Right lung (tissue), 2 donors: ENCODE measurements at regions not wholly inside any gene's neighbourhood (a gene's known extent, or its start where the extent isn't known, plus 50 kb on each side); places are given as distances from the start of the nearest gene placed in this dataset.
"Not testable (repeated sequence)": the region's sequence is repeated elsewhere in the genome, so short reads cannot be mapped to it uniquely, and the experiment has no call there.

Source experiments
- DNase-seq, 2 donors: peaks; one replicate each; pipeline ENCODE4 v3.0.0-alpha.2; 2013

DNA sequence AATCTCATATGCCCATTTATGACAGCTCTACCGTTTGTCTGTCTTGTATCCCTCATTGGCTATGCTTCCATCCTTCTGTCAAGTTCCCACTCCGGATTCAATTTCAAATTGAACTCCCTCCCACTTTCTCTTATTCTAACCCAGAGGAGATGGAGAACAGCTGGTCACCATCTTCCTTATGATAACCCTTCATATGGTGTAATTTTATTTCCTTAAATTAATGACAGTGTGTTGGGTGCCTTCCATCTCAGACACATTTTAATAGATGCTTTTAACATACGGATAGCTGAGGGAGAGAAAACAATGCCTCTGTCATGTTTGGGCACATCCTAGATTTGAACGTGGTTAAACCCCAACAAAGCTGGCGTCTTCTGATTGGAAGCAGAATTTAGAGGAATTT lies 103.0 kb upstream of the PLXNA2 start:
- peak; percentile 23 to 30 for DNase-seq

DNA sequence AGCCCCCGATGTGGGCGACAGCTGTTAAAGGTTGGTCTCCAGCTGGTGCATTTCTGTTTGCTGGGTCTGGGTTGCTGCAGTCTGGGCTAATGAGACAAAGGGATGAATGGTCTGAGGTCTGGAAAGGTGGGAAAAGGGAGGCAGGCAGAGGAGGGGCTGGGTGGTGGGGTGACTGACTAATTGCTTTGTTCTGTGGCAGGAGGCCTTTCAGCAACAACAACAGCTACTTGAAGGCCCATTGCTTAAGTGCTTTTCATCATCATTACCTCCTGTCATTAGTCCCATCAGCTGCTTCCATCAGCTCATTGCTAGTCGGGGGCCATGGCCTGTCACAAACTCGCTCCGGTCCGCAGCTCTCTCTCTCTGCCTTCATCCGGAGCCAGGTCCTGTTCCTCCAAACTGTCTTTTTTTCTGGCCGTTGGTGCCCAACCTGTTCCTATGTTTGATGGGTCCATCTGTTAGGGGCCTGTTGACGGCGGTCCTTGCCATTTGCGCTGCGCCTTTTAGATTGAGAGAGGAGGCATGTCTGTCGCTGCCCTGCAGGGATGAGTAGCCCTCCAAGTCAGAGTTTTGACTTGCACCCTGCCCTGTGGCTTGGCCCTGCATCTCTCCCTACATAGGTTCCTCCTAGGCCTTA lies 105.6 kb upstream of the PLXNA2 start:
- DNase-seq: no peak

DNA sequence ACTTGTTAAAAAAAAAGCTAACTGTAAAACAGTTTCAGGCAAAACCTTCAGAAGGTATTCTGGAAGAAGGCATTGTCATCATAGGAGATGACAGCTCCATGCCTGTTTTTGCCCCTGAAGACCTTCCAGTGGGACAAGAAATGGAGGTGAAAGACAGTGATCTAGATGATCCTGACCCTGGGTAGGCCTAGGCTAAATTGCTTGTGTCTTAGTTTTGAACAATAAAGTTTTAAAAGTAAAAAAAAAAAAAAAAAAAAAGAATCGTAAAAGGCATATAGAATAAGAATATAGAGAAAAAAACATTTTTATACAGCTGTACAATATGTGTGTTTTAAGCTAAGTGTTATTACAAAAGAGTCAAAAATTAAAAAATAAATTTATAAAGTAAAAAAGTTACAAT lies 106.6 kb upstream of the PLXNA2 start:
- no peak for DNase-seq

- no peak for DNase-seq
Observed at GRCh38 chr1:208351838-208352237, 107.7 kb upstream of the PLXNA2 start.

DNA sequence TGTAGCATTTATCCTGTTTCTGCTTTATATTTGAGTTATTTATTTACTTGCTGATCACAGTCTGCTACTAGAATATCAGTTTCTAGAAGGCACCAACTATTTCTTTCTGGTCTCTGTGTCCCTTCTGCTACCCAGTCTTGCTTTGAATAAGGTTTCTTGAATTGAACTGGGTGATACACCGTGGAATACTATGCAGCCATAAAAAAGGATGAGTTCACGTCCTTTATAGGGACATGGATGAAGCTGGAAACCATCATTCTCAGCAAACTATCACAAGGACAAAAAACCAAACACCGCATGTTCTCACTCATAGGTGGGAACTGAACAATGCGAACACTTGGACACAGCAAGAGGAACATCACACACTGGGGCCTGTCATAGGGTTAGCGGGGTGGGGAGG lies 109.6 kb upstream of the PLXNA2 start:
- not testable (repeated sequence) for DNase-seq

DNA sequence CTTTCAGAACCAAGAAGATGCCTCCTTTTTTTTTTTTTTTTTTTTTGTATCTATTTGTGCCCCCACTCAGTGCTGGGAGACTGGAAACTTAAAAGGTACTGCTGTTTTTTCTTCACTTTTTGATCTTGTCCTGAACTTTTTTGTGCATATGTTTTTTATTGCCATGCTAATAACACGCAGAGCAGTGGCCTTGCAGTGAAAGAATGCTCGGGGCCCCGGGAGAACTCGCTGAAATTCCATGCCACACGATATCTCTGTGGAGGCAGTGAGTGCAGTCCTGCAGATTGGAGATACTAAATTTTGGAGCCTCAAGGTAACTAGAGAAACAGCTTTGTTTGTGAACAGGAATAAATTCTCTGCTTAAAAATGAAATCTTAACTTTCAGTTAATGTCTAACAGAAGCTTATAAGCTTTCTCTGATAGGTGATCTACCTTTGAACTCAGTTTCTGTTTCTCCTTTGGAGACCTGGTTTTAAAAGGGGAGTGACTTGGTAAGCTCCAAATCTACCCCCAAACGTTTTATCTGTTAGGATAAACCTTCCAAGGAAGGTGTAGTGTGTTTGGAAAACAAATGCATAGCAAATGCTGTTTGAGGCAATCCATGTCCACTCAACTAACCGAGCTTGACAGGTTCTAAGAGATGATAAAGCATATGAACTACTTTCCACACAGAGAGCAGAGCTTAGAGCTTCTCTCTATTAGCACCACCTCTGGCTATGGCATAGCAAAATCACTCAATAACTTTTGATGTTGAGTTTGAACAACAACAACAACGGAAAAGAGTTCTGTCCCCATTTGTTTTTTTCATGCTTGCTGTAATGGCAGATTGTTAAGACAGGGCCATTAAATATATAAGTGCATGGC lies 113.7 kb upstream of the PLXNA2 start:
- no peak for DNase-seq

DNA sequence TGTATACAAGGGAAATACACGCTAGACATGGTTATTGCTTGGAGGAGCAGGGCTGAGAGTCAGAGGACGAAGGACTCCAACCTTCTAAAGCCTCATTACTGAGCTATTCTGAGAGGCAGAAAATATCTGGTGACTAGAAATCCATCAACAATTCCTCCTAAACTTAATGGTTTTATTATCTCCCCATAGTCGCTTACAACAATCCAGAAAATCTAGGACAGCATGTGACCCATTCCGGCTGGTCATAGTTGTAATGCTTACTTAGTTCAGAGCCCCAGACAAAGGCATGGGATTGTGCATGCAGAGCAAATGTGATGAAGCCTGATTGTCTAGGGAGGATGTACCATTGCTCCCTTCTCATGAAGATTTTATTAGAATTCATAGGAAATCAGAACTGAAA lies 114.5 kb upstream of the PLXNA2 start:
- no peak for DNase-seq

DNA sequence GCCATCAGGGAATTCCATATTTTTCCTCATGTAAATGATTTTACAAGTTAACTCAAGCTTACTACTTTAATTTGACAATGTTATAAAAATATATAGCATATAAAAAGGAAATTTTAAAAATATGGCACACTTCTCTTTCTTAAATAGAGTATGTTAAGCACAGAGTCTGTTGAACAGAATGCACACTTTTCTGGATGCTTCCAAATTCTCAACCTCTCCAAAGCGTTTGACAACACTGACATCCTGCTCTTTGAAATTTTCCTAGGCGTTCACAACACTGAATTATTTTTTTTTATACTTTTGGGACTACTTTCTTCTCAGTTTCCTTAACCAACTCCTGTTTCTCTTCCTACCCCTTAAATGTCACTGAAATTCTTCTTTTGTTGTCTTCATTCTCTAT lies 117.8 kb upstream of the PLXNA2 start:
- DNase-seq: no peak

DNA sequence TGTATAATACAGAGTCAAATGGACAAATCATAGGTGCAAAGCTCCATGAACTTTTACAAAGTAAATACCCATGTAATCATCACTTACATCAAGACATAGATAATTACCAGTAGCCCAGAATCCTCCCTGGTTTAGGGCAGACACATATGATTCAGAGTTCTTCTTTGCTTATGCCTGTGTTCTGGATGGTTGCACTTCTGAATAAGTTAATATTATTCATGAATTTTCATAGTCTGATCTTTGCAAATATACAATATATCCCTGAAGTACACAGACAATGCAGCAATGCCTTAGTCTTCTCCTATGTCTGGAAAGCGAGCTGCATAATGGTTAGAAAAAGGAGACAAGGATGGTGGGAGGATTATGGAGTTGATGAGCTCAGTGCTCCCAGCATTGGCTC lies 122.4 kb upstream of the PLXNA2 start:
- no peak for DNase-seq

DNA sequence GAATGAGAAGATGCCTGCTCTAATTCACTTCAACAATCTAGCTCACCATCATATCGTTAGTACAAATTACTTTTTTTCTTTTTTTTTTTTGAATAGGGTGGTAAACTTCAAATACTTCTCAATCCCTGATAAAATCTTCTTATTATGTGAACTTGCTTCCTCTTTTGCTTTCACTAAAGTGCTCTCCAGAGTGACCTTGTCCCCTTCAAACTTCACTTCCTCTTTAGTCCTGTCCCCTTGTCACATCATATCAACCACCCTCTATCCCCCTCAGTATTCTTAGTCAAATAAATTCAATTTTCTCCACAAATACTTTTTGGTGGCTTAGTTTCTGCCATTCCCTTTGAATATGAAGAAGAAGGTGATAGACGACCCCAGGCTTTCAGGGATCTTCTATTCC lies 124.9 kb upstream of the PLXNA2 start:
- DNase-seq: no peak

GRCh38 chr1:208369658-208370057 lies 125.5 kb upstream of the PLXNA2 start:
- DNase-seq: no peak

GRCh38 chr1:208374391-208374941 lies 130.3 kb upstream of the PLXNA2 start:
- no peak for DNase-seq

GRCh38 chr1:208381481-208381880 lies 137.3 kb upstream of the PLXNA2 start:
- DNase-seq: no peak

DNA sequence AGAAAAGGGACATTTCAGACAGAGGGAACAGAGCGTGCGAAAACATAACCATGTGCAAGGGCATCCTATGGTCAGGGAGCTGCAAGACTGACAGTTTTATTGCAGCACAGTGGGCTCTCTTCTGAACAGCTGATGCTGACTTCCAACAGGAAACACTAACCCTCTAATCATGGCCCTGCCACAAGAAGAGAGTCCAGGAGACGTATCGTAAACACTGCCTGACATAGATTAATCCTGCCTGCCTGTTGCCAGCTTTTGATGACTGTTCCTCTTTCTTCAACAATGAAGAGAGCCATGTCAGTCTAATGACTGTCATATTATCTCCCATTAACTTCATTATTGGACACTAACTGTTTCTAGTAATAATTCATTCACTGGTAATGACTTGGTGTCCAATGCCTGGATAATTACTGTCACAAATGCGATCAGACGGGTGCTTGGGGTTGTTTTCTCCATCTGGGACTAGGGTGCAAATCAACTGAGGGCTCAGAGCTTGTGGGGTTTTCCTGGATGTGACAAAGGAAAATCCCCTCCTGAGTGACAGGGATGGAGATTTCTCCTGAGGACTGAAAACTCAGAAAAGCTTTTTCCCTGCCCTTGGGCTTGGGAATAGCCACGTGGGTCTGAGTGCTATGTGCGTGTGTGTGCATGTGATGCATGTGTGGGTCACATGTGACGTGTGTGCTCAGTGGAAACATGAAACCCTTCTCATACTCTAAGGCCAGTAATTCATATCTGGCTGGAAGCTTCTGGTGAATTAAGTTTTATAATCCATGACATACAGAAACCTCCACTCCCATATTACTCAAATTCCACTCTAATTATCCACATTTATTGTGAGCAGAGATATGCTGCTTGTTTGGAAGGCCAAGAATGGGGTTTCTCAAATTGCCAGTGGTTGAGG lies 144.0 kb upstream of the PLXNA2 start:
- DNase-seq: no peak

DNA sequence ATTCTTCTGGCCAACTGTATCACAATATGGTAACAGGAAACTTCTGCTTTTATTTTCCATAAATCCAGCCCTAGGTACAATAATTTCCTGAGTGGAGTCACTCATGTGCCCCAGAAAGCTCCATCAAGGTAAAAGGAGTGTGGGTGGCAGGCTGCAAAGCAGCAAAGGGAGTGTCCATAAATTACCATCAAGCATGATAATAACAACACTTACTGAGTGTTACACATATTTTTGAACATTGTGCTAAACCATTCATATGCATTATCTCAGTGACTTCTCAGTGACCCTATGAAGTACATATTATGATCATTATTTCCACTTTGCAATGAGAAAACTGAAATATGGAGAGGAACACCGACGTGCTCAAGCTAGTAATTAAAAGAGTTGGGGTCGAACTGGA lies 149.2 kb upstream of the PLXNA2 start:
- no peak for DNase-seq

GRCh38 chr1:208393826-208394225 lies 149.6 kb upstream of the PLXNA2 start:
- no peak for DNase-seq

GRCh38 chr1:208397286-208397685 lies 153.1 kb upstream of the PLXNA2 start:
- DNase-seq: no peak

- no peak for DNase-seq
Observed at GRCh38 chr1:208405014-208405413, 160.8 kb upstream of the PLXNA2 start.

- no peak for DNase-seq
Observed at GRCh38 chr1:208409176-208409575, 165.0 kb upstream of the PLXNA2 start.

DNA sequence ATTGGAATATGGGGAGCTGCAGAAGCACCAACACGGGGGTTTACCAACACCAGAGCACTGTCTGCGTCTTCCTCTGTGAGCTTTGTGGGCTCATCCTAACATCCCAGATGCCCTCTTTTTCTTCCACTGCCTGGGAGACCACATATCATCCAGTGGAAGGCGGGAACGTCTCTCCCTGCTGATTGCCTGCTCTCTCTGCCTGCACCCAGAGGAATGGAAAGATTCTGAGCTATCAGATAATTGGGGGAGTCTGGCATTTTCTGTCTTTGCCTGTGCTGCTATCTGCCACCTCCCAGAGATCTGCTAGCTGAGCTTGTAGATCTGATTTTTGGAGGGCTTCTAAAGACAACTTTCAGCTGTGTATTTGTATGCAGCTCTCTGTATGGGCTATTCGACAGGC lies 166.2 kb upstream of the PLXNA2 start:
- no peak for DNase-seq

DNA sequence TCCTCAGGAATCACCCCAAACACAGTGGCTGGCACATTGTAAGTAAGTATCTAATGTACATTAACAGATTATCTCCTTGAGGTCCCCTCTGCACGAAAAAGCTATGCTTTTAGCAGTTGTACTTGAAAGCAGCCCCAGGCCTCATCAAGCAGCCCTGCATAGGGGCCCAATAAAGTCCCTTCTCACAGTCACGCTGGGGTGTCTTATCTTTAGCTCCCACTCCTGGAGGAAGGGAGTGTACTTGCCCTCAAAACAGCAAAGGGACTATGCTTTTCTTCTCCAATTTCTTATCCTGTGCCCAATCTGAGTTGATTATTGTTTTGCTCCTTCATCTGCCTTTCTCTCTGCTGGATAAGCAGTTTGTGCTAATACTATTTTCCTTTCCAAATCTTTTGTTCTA lies 168.8 kb upstream of the PLXNA2 start:
- DNase-seq: no peak

DNA sequence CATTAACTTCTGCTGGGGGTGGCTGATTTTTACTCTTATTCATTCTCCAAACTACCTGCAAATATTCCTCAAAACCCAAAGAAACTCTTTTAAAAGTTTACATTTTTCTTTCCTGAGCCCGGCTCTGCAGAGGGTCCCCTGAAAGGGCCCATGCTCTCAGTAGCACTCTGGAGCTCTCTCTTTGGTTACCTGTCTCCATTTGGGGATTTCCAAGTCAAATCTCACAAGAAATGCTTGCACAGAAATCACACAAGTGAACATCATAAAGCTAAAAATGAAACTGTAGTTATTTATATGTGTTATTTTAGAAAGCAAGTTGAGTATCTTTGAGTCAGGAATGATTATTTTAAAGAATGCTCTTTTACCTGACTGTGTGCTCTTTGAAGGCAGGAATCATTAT lies 174.5 kb upstream of the PLXNA2 start:
- no peak for DNase-seq
